ENCODE measurements at regions not wholly inside any gene's neighbourhood (a gene's known extent, or its start where the extent isn't known, plus 50 kb on each side); places are given as distances from the start of the nearest gene placed in this dataset.

DNA sequence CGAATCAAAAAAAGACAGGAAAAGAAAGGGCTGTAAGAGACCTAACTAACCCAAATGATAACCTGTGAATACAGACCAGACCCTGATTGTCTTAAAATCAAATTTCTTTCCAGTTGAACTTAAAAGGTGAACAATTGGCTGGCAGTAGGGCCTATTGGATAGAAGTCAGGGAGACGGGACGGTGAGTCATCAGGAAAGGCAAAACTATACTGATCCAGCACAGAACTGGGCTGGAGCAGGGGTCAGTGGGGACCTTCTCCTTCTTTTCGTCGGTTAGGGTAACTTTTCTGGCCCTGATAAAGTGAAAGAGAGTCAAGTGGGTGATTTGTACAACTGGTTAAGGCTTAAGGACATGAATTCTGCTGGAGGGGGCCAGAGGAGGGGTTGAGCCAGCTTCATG lies 84.9 kb upstream of the OTX2 start:
- TF ChIP-seq, protein P1, sequence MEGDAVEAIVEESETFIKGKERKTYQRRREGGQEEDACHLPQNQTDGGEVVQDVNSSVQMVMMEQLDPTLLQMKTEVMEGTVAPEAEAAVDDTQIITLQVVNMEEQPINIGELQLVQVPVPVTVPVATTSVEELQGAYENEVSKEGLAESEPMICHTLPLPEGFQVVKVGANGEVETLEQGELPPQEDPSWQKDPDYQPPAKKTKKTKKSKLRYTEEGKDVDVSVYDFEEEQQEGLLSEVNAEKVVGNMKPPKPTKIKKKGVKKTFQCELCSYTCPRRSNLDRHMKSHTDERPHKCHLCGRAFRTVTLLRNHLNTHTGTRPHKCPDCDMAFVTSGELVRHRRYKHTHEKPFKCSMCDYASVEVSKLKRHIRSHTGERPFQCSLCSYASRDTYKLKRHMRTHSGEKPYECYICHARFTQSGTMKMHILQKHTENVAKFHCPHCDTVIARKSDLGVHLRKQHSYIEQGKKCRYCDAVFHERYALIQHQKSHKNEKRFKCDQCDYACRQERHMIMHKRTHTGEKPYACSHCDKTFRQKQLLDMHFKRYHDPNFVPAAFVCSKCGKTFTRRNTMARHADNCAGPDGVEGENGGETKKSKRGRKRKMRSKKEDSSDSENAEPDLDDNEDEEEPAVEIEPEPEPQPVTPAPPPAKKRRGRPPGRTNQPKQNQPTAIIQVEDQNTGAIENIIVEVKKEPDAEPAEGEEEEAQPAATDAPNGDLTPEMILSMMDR (IDR thresholded peaks at IDR 0.05; ENCODE audit: poor library complexity): no peak
- no peak for TF ChIP-seq EZH2phosphoT487 (IDR thresholded peaks at IDR 0.05; ENCODE audit: low read depth, severe bottlenecking, unreplicated experiment)
- no peak for TF ChIP-seq EZH2 (IDR thresholded peaks at IDR 0.05; ENCODE audit: borderline replicate concordance)

Measured in hepatocyte (in vitro differentiated cells).